ENCODE measurements at regions not wholly inside any gene's neighbourhood (a gene's known extent, or its start where the extent isn't known, plus 50 kb on each side); places are given as distances from the start of the nearest gene placed in this dataset.

GRCh38 chr9:107671588-107671987 lies 182.0 kb upstream of the KLF4 start:
- TF ChIP-seq CTCF (IDR thresholded peaks at IDR 0.05), result no peak
- TF ChIP-seq POLR2A (IDR thresholded peaks at IDR 0.05), result no peak

All from right lobe of liver (tissue), 4 donors.